ENCODE measurements at regions not wholly inside any gene's neighbourhood (a gene's known extent, or its start where the extent isn't known, plus 50 kb on each side); places are given as distances from the start of the nearest gene placed in this dataset.

GRCh38 chr1:29664711-29665110 is 428.4 kb downstream of the PTPRU start:
- no peak for TF ChIP-seq ZFP30 (CRISPR knock-in tag; IDR thresholded peaks at IDR 0.05)
- no peak for TF ChIP-seq ZNF8 (CRISPR knock-in tag; IDR thresholded peaks at IDR 0.05)
- TF ChIP-seq TSHZ2 (CRISPR knock-in tag; IDR thresholded peaks at IDR 0.05): no peak
- TF ChIP-seq ARNTL (CRISPR knock-in tag; IDR thresholded peaks at IDR 0.05; ENCODE audit: borderline replicate concordance, low read depth): no peak
- TF ChIP-seq PATZ1 (CRISPR knock-in tag; IDR thresholded peaks at IDR 0.05; ENCODE audit: borderline replicate concordance): no peak
- no peak for TF ChIP-seq PPARA (CRISPR knock-in tag; IDR thresholded peaks at IDR 0.05; ENCODE audit: borderline replicate concordance)
- TF ChIP-seq ZNF565 (CRISPR knock-in tag; conservative IDR thresholded peaks at IDR 0.05; ENCODE audit: low read depth): no peak
- TF ChIP-seq POU6F1 (CRISPR knock-in tag; IDR thresholded peaks at IDR 0.05; ENCODE audit: borderline replicate concordance, low read depth): no peak
- TF ChIP-seq ZFP3 (CRISPR knock-in tag; IDR thresholded peaks at IDR 0.05): no peak
- no peak for TF ChIP-seq ZC3H10 (CRISPR knock-in tag; IDR thresholded peaks at IDR 0.05)
- TF ChIP-seq CSRNP3 (CRISPR knock-in tag; IDR thresholded peaks at IDR 0.05): no peak
- no peak for TF ChIP-seq ZNF70 (CRISPR knock-in tag; IDR thresholded peaks at IDR 0.05)
- no peak for TF ChIP-seq TCF4 (CRISPR knock-in tag; IDR thresholded peaks at IDR 0.05; ENCODE audit: borderline replicate concordance)
- ATAC-seq: no peak

GRCh38 chr1:29658688-29659087 is 422.4 kb downstream of the PTPRU start:
- TF ChIP-seq ESRRG (CRISPR knock-in tag; IDR thresholded peaks at IDR 0.05) (no peak), OSR1 (CRISPR knock-in tag; IDR thresholded peaks at IDR 0.05) (no peak), PATZ1 (CRISPR knock-in tag; IDR thresholded peaks at IDR 0.05; ENCODE audit: borderline replicate concordance) (no peak), ARNTL (CRISPR knock-in tag; IDR thresholded peaks at IDR 0.05; ENCODE audit: borderline replicate concordance, low read depth) (no peak), ZC3H10 (CRISPR knock-in tag; IDR thresholded peaks at IDR 0.05) (no peak), ZFP30 (CRISPR knock-in tag; IDR thresholded peaks at IDR 0.05) (no peak)
- no peak for ATAC-seq

- no peak for ATAC-seq
- TF ChIP-seq ZFP3 (CRISPR knock-in tag; IDR thresholded peaks at IDR 0.05) (no peak), BACH2 (CRISPR knock-in tag; IDR thresholded peaks at IDR 0.05; ENCODE audit: borderline replicate concordance) (no peak), RARB (CRISPR knock-in tag; IDR thresholded peaks at IDR 0.05) (no peak), ZFP30 (CRISPR knock-in tag; IDR thresholded peaks at IDR 0.05) (no peak), SNAI2 (CRISPR knock-in tag; IDR thresholded peaks at IDR 0.05) (no peak), ESRRG (CRISPR knock-in tag; IDR thresholded peaks at IDR 0.05) (no peak), PATZ1 (CRISPR knock-in tag; IDR thresholded peaks at IDR 0.05; ENCODE audit: borderline replicate concordance) (no peak), CSDC2 (CRISPR knock-in tag; IDR thresholded peaks at IDR 0.05) (no peak), TSHZ2 (CRISPR knock-in tag; IDR thresholded peaks at IDR 0.05) (no peak), ZNF70 (CRISPR knock-in tag; IDR thresholded peaks at IDR 0.05) (no peak), CSRNP3 (CRISPR knock-in tag; IDR thresholded peaks at IDR 0.05) (no peak)
These were observed 421.5 kb downstream of the PTPRU start for GRCh38 chr1:29657816-29658215.
